Omental fat pad (tissue), 3 donors: ENCODE measurements at regions not wholly inside any gene's neighbourhood (a gene's known extent, or its start where the extent isn't known, plus 50 kb on each side); places are given as distances from the start of the nearest gene placed in this dataset.

Source experiments
- ATAC-seq: fragments of 150-250 bp; one replicate; pipeline ENCODE4 v1.9.1; 2016; ENCODE audit warnings: mild to moderate bottlenecking, moderate library complexity; ENCODE audit not compliant: low FRiP score
- DNase-seq: peaks from one replicate; pipeline ENCODE4 v3.0.0-alpha.2; 2019; ENCODE audit warnings: low spot score
- CTCF ChIP-seq, 3 donors: fragments of 450-650 bp; IDR thresholded peaks; one replicate each; pipeline ENCODE4 v1.5.1; 2016 to 2017; ENCODE audit warnings: antibody characterized with exemption in 3 of 3, mild to moderate bottlenecking in 3 of 3, moderate library complexity in 2 of 3

DNA sequence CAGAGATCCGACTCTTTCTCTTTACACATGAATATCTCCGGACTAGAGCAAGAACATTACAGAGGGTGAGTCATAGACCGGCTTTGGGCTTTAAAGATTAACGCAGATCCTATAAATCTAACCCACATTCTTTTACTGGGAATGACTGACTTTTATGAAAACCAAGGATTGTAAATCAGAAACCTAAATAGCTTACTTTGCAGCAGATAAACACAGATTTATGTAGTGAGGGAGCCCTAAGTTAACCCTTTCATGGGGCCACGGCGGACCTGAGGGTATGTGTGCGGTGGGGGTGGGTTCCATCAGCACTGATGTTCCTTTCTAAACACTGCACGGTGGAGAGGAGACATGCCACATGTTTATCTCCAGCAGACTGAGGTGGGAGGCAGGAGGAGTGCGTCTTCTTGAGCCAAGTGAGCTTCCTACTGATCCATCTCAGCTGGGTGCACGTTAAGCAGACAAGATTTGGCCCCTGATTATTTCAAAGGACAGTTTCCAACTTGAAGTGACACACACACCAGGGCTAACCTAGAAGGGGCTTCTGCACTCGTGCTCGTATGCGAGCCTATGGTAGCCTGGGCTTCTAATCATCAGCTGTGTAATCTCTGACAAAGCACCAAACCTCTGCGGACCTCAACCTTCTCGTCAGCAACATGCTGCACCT lies 127.6 kb downstream of the WDR11 start:
- no peak for ATAC-seq
- no peak for TF ChIP-seq CTCF (IDR thresholded peaks at IDR 0.05)
- no peak for DNase-seq

DNA sequence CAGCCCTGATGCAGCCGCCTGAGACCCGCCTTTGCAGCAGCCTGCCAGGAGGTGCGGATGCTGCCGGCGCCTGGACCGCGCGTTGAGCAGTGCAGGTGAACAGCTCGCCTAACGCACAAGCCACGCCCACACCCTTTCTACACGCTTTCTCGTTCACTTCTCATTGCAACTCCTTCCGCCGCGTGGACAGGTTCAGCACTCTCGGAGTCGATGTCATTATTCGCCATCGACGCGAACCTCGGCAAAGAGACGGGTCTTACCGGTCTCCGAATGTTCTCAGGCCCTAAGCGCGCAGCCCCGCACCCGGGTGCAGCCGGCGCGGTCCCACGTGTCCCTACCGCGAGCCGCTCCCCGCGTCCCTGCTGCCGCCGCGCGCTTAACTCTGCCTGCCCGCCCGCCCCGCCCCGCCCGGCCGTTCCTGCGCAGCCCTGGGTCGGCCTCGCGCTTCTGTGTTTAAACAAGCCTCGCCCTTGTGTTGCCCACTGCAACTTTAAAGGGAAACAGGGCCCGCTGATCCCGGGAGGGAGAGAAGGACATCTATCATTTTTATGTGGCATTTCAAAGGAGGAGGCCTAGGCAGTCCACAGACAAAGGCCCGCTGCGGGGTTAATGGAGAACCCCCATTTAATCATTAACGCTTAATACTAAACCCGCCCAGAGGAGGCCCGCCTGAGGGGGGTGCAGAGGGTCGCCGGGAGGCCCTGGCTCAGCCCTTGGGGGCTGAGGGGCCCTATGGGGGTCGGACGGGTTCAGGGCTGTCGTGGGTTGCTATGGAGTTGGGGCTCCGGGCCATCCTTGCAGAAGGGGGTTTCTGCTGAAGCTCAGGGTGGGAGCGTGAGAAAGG lies 128.5 kb downstream of the WDR11 start:
- DNase-seq (no peak), ATAC-seq (peak; percentile 48)
- TF ChIP-seq CTCF (IDR thresholded peaks at IDR 0.05): no peak

- no peak for TF ChIP-seq CTCF (IDR thresholded peaks at IDR 0.05)
- ATAC-seq (no peak), DNase-seq (no peak)
These were observed 129.4 kb downstream of the WDR11 start for GRCh38 chr10:120980279-120981255.

DNA sequence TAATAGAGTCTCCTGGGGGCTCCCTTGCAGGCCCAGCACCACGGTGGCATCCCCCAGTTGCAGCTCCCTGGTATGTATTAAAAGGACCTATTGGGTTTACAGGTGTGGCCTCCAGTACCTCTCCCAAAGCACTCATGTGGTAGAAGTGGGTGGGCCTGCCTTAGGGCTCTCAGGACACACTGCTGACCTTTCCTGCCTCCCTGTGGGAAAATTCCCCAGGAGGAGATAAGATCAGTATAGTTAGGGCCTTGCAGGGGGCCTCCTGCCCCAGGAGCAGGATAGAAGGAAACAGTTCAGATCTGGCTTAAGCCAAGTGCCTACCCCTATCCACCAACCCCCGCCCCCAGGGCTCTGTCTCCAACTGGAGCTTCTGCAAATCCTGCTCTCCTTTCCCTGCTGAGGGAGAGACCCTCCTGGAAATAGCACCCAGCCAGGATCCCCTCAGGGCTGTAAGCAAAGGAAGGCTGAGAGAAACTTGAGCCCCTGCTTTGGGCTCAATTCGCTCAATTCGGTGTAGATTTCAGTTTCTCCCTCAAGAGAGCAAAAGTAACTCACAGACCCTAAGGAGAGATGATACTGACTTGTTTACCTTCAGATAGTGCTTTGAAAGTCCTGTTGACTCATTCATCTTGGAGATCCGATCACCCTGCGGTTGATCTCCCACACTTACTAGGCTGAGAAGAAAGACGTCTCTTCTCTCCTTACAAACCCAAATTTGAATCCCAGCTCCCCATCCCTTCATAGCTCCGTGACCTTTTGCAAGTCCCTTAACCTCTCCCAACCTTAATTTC lies 130.6 kb downstream of the WDR11 start:
- DNase-seq (no peak), ATAC-seq (no peak)
- TF ChIP-seq CTCF (IDR thresholded peaks at IDR 0.05): no peak

DNA sequence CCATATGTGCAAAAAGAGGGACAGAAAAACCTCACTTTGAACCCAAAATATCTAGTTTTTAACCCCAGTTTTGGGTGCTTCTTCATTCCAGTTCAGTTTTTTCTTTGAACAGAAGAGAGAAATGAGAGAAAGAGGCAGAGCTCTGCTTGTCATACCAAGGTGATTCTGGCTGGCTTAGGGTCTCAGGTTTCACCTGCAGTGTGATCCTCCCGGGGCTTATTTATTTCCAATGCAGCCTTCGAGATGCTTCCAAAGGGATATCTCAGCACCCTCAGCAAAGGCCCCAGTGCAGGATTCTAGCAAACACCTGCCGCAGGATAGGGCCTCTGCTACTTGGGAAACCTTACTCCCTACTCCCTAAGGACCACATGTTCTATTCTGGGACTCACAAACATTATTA lies 131.3 kb downstream of the WDR11 start:
- no peak for TF ChIP-seq CTCF (IDR thresholded peaks at IDR 0.05)
- ATAC-seq (no peak), DNase-seq (no peak)

GRCh38 chr10:120983721-120984120 lies 132.6 kb downstream of the WDR11 start:
- no peak for DNase-seq
- TF ChIP-seq CTCF (IDR thresholded peaks at IDR 0.05): no peak
- no peak for ATAC-seq
